GM12892 (cell line): ENCODE measurements at regions not wholly inside any gene's neighbourhood (a gene's known extent, or its start where the extent isn't known, plus 50 kb on each side); places are given as distances from the start of the nearest gene placed in this dataset.

Source experiments
- POLR2A ChIP-seq: IDR thresholded peaks from 2 replicates; pipeline ENCODE4 v1.6.1; 2011; ENCODE audit warnings: low read depth, low read length, control low read depth
- POLR2AphosphoS5 ChIP-seq: IDR thresholded peaks from 2 replicates; pipeline ENCODE4 v1.6.1; 2011; ENCODE audit warnings: low read depth, low read length, control low read depth
- TAF1 ChIP-seq: IDR thresholded peaks from 2 replicates; pipeline ENCODE4 v1.6.1; 2011; ENCODE audit warnings: low read depth, mild to moderate bottlenecking, control low read depth, low read length, borderline replicate concordance

- TF ChIP-seq POLR2A: no peak
- TF ChIP-seq TAF1: no peak
- no peak for TF ChIP-seq POLR2AphosphoS5
These were observed 1017.5 kb upstream of the TMEM132C start for GRCh38 chr12:127249428-127249827.
